K562 (cell line): ENCODE measurements at regions not wholly inside any gene's neighbourhood (a gene's known extent, or its start where the extent isn't known, plus 50 kb on each side); places are given as distances from the start of the nearest gene placed in this dataset.

Source experiments
- ATAC-seq: fragments of 200-7000 bp; cut with Tn5 transposase; 3 replicates; pipeline ENCODE4 v1.9.1; 2020; ENCODE audit warnings: moderate library complexity
- BruUV-seq: library from RNA; stranded (reverse); fragments of 400-500 nt; replicated peaks from 2 replicates; lab custom pipeline; 2021; lab: Mats Ljungman, UMichigan
- CTCF ChIA-PET: fragments of 300-600 bp; formaldehyde crosslinking; extraction: SDS; loops from one replicate; lab custom pipeline; 2021; ENCODE audit warnings: low intra/inter-chr PET ratio; lab: Yijun Ruan, JAX
- POLR2A ChIA-PET: fragments of 300-600, 350-650 bp; sonication (Branson Sonifier 250); formaldehyde crosslinking; extraction: SDS; loops from one replicate; lab custom pipeline; 2021; ENCODE audit warnings: antibody characterized with exemption, inconsistent platforms; lab: Yijun Ruan, JAX
- DNase-seq, 4 experiments: peaks; one replicate each; pipeline versions ENCODE4 v3.0.0 to v3.0.0-alpha.2; 2011 to 2018; ENCODE audit warnings: low spot score in 3 of 4, mixed read lengths in 3 of 4; ENCODE audit errors: extremely low read depth in 1 of 4
- FAIRE-seq: peaks from 2 replicates; lab custom pipeline; 2011; peaks lifted over from hg19 to GRCh38; lab: Jason Lieb, UNC
- H2AFZ ChIP-seq: 2 replicates; pipeline ENCODE4 v1.6.0; 2011; ENCODE audit warnings: low read depth, low read length, control low read depth, inconsistent platforms
- H3K27ac ChIP-seq: fragments of 200-600 bp; 3 replicates; pipeline ENCODE4 v1.8.0; 2011; ENCODE audit warnings: low read depth, mild to moderate bottlenecking, control low read depth, inconsistent platforms, low read length, moderate library complexity, mixed read lengths; ENCODE audit errors: extremely low read depth
- H3K27me3 ChIP-seq, 2 experiments: fragments of 300-600 bp in 1 of 2; 2 replicates in 1 of 2; 3 replicates in 1 of 2; pipeline versions ENCODE4 v1.6.0 to v1.8.0; 2011; ENCODE audit warnings: inconsistent platforms in 2 of 2, low read length in 2 of 2, mild to moderate bottlenecking in 1 of 2, mixed read lengths in 1 of 2, moderate library complexity in 1 of 2; ENCODE audit not compliant: control insufficient read depth in 2 of 2, insufficient read depth in 2 of 2
- H3K36me3 ChIP-seq: fragments of 300-600 bp; 3 replicates; pipeline ENCODE4 v1.8.0; 2011; ENCODE audit warnings: mild to moderate bottlenecking, low read length, inconsistent platforms; ENCODE audit not compliant: control insufficient read depth, insufficient read depth
- H3K4me1 ChIP-seq, 2 experiments: fragments of 200-600 bp in 1 of 2; replicated peaks in 1 of 2; 2 replicates in 1 of 2; 3 replicates in 1 of 2; pipeline versions ENCODE4 v1.5.1 to v1.8.0; 2011; ENCODE audit warnings: inconsistent platforms in 2 of 2, low read length in 2 of 2, mild to moderate bottlenecking in 1 of 2, mixed read lengths in 1 of 2, moderate library complexity in 1 of 2; ENCODE audit not compliant: control insufficient read depth in 2 of 2, insufficient read depth in 2 of 2
- H3K4me2 ChIP-seq: 2 replicates; pipeline ENCODE4 v1.6.1; 2011; ENCODE audit warnings: low read length, control low read depth, inconsistent platforms, mixed read lengths; ENCODE audit not compliant: insufficient read depth
- H3K4me3 ChIP-seq: fragments of 200-600 bp; sonication (generic), shearing (Covaris generic); 2 replicates; pipeline ENCODE4 v1.5.1; 2016; ENCODE audit warnings: control low read depth, inconsistent platforms
- H3K79me2 ChIP-seq: fragments of 200-600 bp; 3 replicates; pipeline ENCODE4 v1.8.0; 2011; ENCODE audit warnings: low read length, inconsistent platforms; ENCODE audit not compliant: control insufficient read depth, insufficient read depth
- H3K9ac ChIP-seq, 2 experiments: 2 replicates each; pipeline versions ENCODE4 v1.6.0 to v1.6.1; 2011; ENCODE audit warnings: low read depth in 2 of 2, low read length in 2 of 2, control low read depth in 1 of 2, inconsistent platforms in 1 of 2, mild to moderate bottlenecking in 1 of 2, mixed read lengths in 1 of 2; ENCODE audit not compliant: insufficient read depth in 1 of 2
- H3K9me1 ChIP-seq: one replicate; pipeline ENCODE4 v1.6.0; 2011; ENCODE audit warnings: inconsistent platforms, mild to moderate bottlenecking, low read length, moderate library complexity; ENCODE audit not compliant: control insufficient read depth, insufficient read depth
- H3K9me3 ChIP-seq: replicated peaks from 2 replicates; pipeline ENCODE4 v1.5.1; 2011; ENCODE audit warnings: low read depth, low read length, inconsistent platforms; ENCODE audit not compliant: control insufficient read depth, insufficient read depth
- H4K20me1 ChIP-seq: replicated peaks from 2 replicates; pipeline ENCODE4 v1.6.1; 2011; ENCODE audit warnings: low read length, inconsistent platforms, mixed read lengths; ENCODE audit not compliant: control insufficient read depth, insufficient read depth
- BDP1 ChIP-seq: IDR thresholded peaks from 3 replicates; pipeline ENCODE4 v1.6.1; 2011; ENCODE audit not compliant: insufficient read length, insufficient read depth
- BHLHE40 ChIP-seq: IDR thresholded peaks from 2 replicates; pipeline ENCODE4 v1.6.1; 2011; ENCODE audit warnings: low read length, improper control_type of control experiment
- FOXM1 ChIP-seq, 2 experiments: fragments of 450-650 bp in 1 of 2; sonication (generic) in 1 of 2; formaldehyde crosslinking in 1 of 2; IDR thresholded peaks; 2 replicates each; pipeline versions ENCODE4 v1.6.1 to v1.9.0; 2017 to 2022; ENCODE audit warnings: low read depth in 2 of 2, mild to moderate bottlenecking in 2 of 2, missing genetic modification reagents in 1 of 2, moderate library complexity in 1 of 2
- RBM17 ChIP-seq: fragments of 200-400 bp; formaldehyde crosslinking; IDR thresholded peaks from 2 replicates; pipeline ENCODE4 v1.6.1; 2017; ENCODE audit warnings: low read depth, mild to moderate bottlenecking, low read length, borderline replicate concordance
- SNRNP70 ChIP-seq: fragments of 200-400 bp; formaldehyde crosslinking; optimal IDR thresholded peaks from 2 replicates; pipeline ENCODE3; 2017; ENCODE audit warnings: low read depth, low read length
- SOX6 ChIP-seq: fragments of 450-650 bp; IDR thresholded peaks from 2 replicates; pipeline ENCODE4 v1.6.1; 2014; ENCODE audit warnings: mild to moderate bottlenecking
- TAF15 ChIP-seq: fragments of 200-400 bp; formaldehyde crosslinking; IDR thresholded peaks from 2 replicates; pipeline ENCODE4 v1.6.1; 2017; ENCODE audit warnings: mild to moderate bottlenecking, low read depth, low read length, moderate library complexity
- ZNF3 ChIP-seq: fragments of 250-450 bp; sonication (Bioruptor Pico); IDR thresholded peaks from 2 replicates; pipeline ENCODE4 v1.5.0; 2021; ENCODE audit warnings: mild to moderate bottlenecking, moderate library complexity
- ZNF584 ChIP-seq: fragments of 200-800 bp; sonication (Bioruptor generic); IDR thresholded peaks from 2 replicates; pipeline ENCODE4 v1.6.1; 2016; ENCODE audit warnings: low read depth, mild to moderate bottlenecking, missing genetic modification characterization, missing compliant biosample characterization
- ZNF695 ChIP-seq: fragments of 450-650 bp; formaldehyde crosslinking; IDR thresholded peaks from 2 replicates; pipeline ENCODE4 v1.4.0; 2020; ENCODE audit warnings: mild to moderate bottlenecking, moderate library complexity
- WGBS: fragments of 100-300 bp; shearing (Covaris generic); methylation state at CpG from one replicate; pipeline ENCODE4 v1.1.6; 2016; ENCODE audit warnings: low coverage, mixed read lengths; ENCODE audit not compliant: insufficient coverage; ENCODE audit errors: missing lambda C conversion rate; 5-methylcytosine and 5-hydroxymethylcytosine counted together
- in situ Hi-C: fragments of 300-500 bp; cut with MboI; formaldehyde crosslinking; loops from 4 replicates; pipeline ENCODE4 v1.15.0; 2018; ENCODE audit warnings: inconsistent platforms, mixed read lengths
- intact Hi-C: fragments of 100-400 bp; cut with micrococcal nuclease; formaldehyde crosslinking; loops from 2 replicates; pipeline ENCODE4 v1.14.2; 2022
- TF ChIP-seq, protein P1 (sequence below): fragments of 250-450 bp; sonication (Bioruptor Pico); IDR thresholded peaks from 2 replicates; pipeline ENCODE4 v1.5.0; 2020; ENCODE audit warnings: mild to moderate bottlenecking, borderline replicate concordance
- TF ChIP-seq, protein P2 (sequence below): fragments of 450-650 bp; IDR thresholded peaks from 2 replicates; pipeline ENCODE4 v1.6.1; 2017; ENCODE audit warnings: antibody characterized with exemption, mild to moderate bottlenecking

DNA sequence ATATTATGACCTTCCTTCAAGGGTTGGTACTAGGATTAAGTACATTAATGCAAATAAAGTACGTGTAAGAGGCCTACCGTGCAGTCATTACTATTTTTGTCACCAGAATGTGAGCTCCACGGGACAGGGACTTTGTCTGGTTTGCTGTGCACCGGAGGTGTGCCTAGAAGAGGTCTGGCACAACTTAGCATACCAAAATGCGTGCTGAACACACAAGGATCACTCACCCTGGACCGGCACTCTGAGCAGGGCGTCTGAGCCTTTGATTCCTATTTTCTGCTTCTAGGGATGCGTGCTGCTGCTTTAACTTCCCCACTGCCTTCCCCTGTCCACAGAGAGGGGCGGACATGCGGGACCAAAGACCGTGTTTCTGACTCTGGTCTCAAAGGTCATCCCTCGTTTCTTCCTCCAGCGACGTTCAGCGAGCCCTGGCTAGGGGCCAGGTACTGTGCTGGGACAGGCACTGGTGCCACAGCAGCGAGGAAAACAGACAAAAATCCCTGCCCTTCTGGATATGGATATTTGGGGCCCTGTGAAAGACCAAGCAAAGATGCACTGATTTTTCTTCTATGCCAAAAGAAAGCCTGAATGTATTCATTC lies 222.7 kb downstream of the BMP7 start:
- Histone ChIP-seq H4K20me1 (no peaks in the 10 kb centered on the region), H2AFZ (no peak overlapping the region), H3K4me1 (peaks cover 5% of the 10 kb centered on the region in 2 experiments; a peak in 4 of 5 replicates), H3K9ac (no peak overlapping the region), H3K27me3 (peaks cover 0 to 39% of the 10 kb centered on the region in 2 experiments; a peak in 3 of 5 replicates), H3K9me1 (no peaks in the 10 kb centered on the region), H3K9me3 (no peaks in the 10 kb centered on the region), H3K27ac (no peak overlapping the region), H3K4me3 (no peak overlapping the region), H3K79me2 (no peaks in the 10 kb centered on the region), H3K4me2 (no peak overlapping the region), H3K36me3 (no peaks in the 10 kb centered on the region)
- DNase-seq (no peak), FAIRE-seq (no peak), ATAC-seq (no peak)
- TF ChIP-seq ZNF584 (CRISPR knock-in tag) = no peak
- TF ChIP-seq TAF15 = no peak
- no peak for TF ChIP-seq ZNF695 (CRISPR knock-in tag)
- TF ChIP-seq FOXM1 (IDR thresholded peaks at IDR 0.05; ENCODE audit: low read depth) = no peak
- TF ChIP-seq FOXM1 (CRISPR knock-in tag; IDR thresholded peaks at IDR 0.05; ENCODE audit: low read depth) = no peak
- TF ChIP-seq SNRNP70 = no peak
- no peak for TF ChIP-seq BHLHE40
- TF ChIP-seq, protein P1, sequence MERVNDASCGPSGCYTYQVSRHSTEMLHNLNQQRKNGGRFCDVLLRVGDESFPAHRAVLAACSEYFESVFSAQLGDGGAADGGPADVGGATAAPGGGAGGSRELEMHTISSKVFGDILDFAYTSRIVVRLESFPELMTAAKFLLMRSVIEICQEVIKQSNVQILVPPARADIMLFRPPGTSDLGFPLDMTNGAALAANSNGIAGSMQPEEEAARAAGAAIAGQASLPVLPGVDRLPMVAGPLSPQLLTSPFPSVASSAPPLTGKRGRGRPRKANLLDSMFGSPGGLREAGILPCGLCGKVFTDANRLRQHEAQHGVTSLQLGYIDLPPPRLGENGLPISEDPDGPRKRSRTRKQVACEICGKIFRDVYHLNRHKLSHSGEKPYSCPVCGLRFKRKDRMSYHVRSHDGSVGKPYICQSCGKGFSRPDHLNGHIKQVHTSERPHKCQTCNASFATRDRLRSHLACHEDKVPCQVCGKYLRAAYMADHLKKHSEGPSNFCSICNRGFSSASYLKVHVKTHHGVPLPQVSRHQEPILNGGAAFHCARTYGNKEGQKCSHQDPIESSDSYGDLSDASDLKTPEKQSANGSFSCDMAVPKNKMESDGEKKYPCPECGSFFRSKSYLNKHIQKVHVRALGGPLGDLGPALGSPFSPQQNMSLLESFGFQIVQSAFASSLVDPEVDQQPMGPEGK (CRISPR knock-in tag) = no peak
- no peak for TF ChIP-seq BDP1
- no peak for TF ChIP-seq ZNF3
- TF ChIP-seq, protein P2, sequence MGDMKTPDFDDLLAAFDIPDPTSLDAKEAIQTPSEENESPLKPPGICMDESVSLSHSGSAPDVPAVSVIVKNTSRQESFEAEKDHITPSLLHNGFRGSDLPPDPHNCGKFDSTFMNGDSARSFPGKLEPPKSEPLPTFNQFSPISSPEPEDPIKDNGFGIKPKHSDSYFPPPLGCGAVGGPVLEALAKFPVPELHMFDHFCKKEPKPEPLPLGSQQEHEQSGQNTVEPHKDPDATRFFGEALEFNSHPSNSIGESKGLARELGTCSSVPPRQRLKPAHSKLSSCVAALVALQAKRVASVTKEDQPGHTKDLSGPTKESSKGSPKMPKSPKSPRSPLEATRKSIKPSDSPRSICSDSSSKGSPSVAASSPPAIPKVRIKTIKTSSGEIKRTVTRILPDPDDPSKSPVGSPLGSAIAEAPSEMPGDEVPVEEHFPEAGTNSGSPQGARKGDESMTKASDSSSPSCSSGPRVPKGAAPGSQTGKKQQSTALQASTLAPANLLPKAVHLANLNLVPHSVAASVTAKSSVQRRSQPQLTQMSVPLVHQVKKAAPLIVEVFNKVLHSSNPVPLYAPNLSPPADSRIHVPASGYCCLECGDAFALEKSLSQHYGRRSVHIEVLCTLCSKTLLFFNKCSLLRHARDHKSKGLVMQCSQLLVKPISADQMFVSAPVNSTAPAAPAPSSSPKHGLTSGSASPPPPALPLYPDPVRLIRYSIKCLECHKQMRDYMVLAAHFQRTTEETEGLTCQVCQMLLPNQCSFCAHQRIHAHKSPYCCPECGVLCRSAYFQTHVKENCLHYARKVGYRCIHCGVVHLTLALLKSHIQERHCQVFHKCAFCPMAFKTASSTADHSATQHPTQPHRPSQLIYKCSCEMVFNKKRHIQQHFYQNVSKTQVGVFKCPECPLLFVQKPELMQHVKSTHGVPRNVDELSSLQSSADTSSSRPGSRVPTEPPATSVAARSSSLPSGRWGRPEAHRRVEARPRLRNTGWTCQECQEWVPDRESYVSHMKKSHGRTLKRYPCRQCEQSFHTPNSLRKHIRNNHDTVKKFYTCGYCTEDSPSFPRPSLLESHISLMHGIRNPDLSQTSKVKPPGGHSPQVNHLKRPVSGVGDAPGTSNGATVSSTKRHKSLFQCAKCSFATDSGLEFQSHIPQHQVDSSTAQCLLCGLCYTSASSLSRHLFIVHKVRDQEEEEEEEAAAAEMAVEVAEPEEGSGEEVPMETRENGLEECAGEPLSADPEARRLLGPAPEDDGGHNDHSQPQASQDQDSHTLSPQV = no peak
- no peak for TF ChIP-seq SOX6
- TF ChIP-seq RBM17 = no peak
- intact Hi-C loops = no loop called here
- no TSS peak for BruUV-seq
- under 1% methylated on average over 16 of the region's 16 CpGs for whole genome bisulfite sequencing
- ChIA-PET POLR2A (interaction anchor here (0.6 kb wide), 1 partner anchor 120 kb away, joined by 3 read pairs; no protein-coding TSS in a partner anchor), CTCF (no interaction called here)
- in situ Hi-C loops = no loop called here
